Duodenal mucosa (tissue), 2 donors: ENCODE measurements at regions not wholly inside any gene's neighbourhood (a gene's known extent, or its start where the extent isn't known, plus 50 kb on each side); places are given as distances from the start of the nearest gene placed in this dataset.
"Not testable (repeated sequence)": the region's sequence is repeated elsewhere in the genome, so short reads cannot be mapped to it uniquely, and the experiment has no call there.

Source experiments
- H3K27ac ChIP-seq: one replicate; pipeline ENCODE4 v1.7.0; 2013; ENCODE audit warnings: low read depth, low read length
- H3K27me3 ChIP-seq, 2 donors: one replicate each; pipeline ENCODE4 v1.7.0; 2013; ENCODE audit warnings: low read length in 2 of 2, control low read depth in 1 of 2; ENCODE audit not compliant: insufficient read depth in 2 of 2, control insufficient read depth in 1 of 2
- H3K36me3 ChIP-seq, 2 donors: one replicate each; pipeline ENCODE4 v1.7.0; 2013; ENCODE audit warnings: low read length in 2 of 2, control low read depth in 1 of 2; ENCODE audit not compliant: insufficient read depth in 2 of 2, control insufficient read depth in 1 of 2
- H3K4me1 ChIP-seq, 2 donors: one replicate each; pipeline ENCODE4 v1.7.0; 2013; ENCODE audit warnings: low read length in 2 of 2, control low read depth in 1 of 2; ENCODE audit not compliant: insufficient read depth in 2 of 2, control insufficient read depth in 1 of 2
- H3K4me3 ChIP-seq, 2 donors: one replicate each; pipeline ENCODE4 v1.7.0; 2013; ENCODE audit warnings: low read length in 2 of 2, low read depth in 1 of 2
- H3K9ac ChIP-seq, 2 donors: one replicate each; pipeline ENCODE4 v1.7.0; 2013; ENCODE audit warnings: low read length in 2 of 2, low read depth in 1 of 2
- H3K9me3 ChIP-seq, 2 donors: one replicate each; pipeline ENCODE4 v1.7.0; 2013; ENCODE audit warnings: low read length in 2 of 2, control low read depth in 1 of 2; ENCODE audit not compliant: control insufficient read depth in 1 of 2

- H3K4me1 ChIP-seq, H3K36me3 ChIP-seq, H3K27me3 ChIP-seq, H3K9me3 ChIP-seq, H3K27ac ChIP-seq, H3K4me3 ChIP-seq, H3K9ac ChIP-seq: not testable (repeated sequence)
Observed at GRCh38 chr14:43296061-43296460, 1211.0 kb downstream of the FSCB start.

DNA sequence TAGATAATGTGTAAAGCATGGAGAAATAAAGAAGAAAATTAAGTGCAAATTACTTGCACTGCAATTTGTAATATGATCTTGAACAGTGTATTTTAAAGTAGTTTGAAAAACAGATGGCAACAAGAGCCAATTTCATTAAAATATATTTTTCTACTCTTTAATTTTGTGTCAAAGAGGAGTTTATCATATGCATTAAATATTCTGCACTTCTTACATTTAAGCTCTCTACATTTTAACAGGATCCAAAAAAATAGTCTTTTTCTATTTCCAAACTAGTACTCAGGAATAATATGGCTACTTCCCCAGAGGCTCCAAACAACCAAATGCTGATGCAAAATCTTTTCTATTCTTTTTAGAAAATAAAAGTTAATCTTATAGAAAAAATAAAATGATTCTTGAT lies 1221.5 kb downstream of the FSCB start:
- no peaks in the 10 kb centered on the region for H3K36me3 ChIP-seq
- no peak overlapping the region for H3K4me3 ChIP-seq
- H3K27me3 ChIP-seq, result no peaks in the 10 kb centered on the region
- H3K9me3 ChIP-seq, result peaks cover 10 to 15% of the 10 kb centered on the region in 2 donors
- H3K4me1 ChIP-seq, result no peaks in the 10 kb centered on the region
- no peak overlapping the region for H3K27ac ChIP-seq
- H3K9ac ChIP-seq, result no peak overlapping the region

- Histone ChIP-seq H3K36me3 (no peaks in the 10 kb centered on the region), H3K4me3 (no peak overlapping the region), H3K9ac (no peak overlapping the region), H3K27me3 (no peaks in the 10 kb centered on the region), H3K9me3 (peaks cover 0 to 9% of the 10 kb centered on the region in 2 donors), H3K27ac (no peak overlapping the region), H3K4me1 (no peaks in the 10 kb centered on the region)
Observed at GRCh38 chr14:43260056-43260455, 1247.0 kb downstream of the FSCB start.

GRCh38 chr14:43258396-43258795 lies 1248.7 kb downstream of the FSCB start:
- Histone ChIP-seq H3K36me3 (no peaks in the 10 kb centered on the region), H3K4me3 (no peak overlapping the region), H3K9ac (no peak overlapping the region), H3K4me1 (no peaks in the 10 kb centered on the region), H3K9me3 (peaks cover 0 to 9% of the 10 kb centered on the region in 2 donors), H3K27ac (no peak overlapping the region), H3K27me3 (no peaks in the 10 kb centered on the region)

GRCh38 chr14:43256996-43257395 lies 1250.1 kb downstream of the FSCB start:
- H3K9me3 ChIP-seq, result peaks cover 0 to 15% of the 10 kb centered on the region in 2 donors
- not testable (repeated sequence) for H3K36me3 ChIP-seq, H3K27ac ChIP-seq, H3K4me3 ChIP-seq, H3K27me3 ChIP-seq, H3K9ac ChIP-seq, H3K4me1 ChIP-seq

DNA sequence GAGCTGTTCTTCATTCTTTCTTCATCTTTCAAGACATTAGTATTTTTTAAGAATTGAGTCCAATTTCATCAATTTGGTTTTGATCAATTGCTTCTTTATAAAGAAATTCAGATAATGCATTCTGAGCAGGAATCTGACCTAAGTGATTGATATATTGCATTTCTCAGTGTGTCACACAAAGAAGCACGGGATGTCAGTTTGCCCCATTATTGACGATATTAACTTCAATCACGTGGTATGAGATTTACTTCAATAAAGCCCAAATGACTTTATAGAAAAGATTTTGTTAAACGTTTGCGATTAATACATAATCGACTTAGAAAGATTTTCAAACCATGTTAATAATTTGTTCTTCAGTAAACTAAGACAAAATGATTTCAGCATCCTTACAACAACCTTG lies 1254.2 kb downstream of the FSCB start:
- Histone ChIP-seq H3K4me1 (no peaks in the 10 kb centered on the region), H3K27me3 (no peaks in the 10 kb centered on the region), H3K36me3 (no peaks in the 10 kb centered on the region), H3K9ac (no peak overlapping the region), H3K4me3 (no peak overlapping the region), H3K9me3 (peaks cover 0 to 11% of the 10 kb centered on the region in 2 donors), H3K27ac (no peak overlapping the region)

GRCh38 chr14:43249591-43249990 lies 1257.5 kb downstream of the FSCB start:
- peaks cover 2 to 16% of the 10 kb centered on the region in 2 donors for H3K9me3 ChIP-seq
- no peaks in the 10 kb centered on the region for H3K36me3 ChIP-seq
- no peak overlapping the region for H3K9ac ChIP-seq
- no peaks in the 10 kb centered on the region for H3K27me3 ChIP-seq
- H3K4me3 ChIP-seq, result no peak overlapping the region
- H3K4me1 ChIP-seq, result no peaks in the 10 kb centered on the region
- H3K27ac ChIP-seq, result no peak overlapping the region

DNA sequence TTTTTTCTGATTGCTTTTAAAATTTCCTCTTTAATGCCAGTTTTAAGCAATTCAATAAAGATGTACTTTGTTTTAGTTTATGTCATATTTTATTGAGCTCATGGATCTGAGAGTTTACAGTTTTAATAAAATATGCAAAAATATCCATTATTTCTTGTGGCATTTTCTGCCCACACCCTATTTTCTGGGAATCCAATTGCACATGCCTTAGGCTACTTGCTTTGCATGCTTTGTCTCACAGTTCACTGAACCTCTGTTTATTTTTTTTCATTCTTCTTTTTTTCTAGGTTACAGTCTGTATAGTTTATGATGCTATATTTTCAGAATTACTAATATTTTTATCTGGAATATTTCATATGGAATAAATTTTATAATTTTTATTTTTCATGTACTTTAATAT lies 1258.0 kb downstream of the FSCB start:
- no peak overlapping the region for H3K4me3 ChIP-seq
- no peaks in the 10 kb centered on the region for H3K27me3 ChIP-seq
- no peak overlapping the region for H3K27ac ChIP-seq
- no peaks in the 10 kb centered on the region for H3K36me3 ChIP-seq
- H3K9ac ChIP-seq, result no peak overlapping the region
- no peaks in the 10 kb centered on the region for H3K4me1 ChIP-seq
- peaks cover 2 to 17% of the 10 kb centered on the region in 2 donors for H3K9me3 ChIP-seq

- H3K9me3 ChIP-seq, result peaks cover 2 to 15% of the 10 kb centered on the region in 2 donors
- H3K4me1 ChIP-seq, result no peaks in the 10 kb centered on the region
- no peak overlapping the region for H3K9ac ChIP-seq
- no peak overlapping the region for H3K4me3 ChIP-seq
- H3K27me3 ChIP-seq, result no peaks in the 10 kb centered on the region
- no peak overlapping the region for H3K27ac ChIP-seq
- no peaks in the 10 kb centered on the region for H3K36me3 ChIP-seq
Observed at GRCh38 chr14:43247877-43248276, 1259.2 kb downstream of the FSCB start.

- no peaks in the 10 kb centered on the region for H3K27me3 ChIP-seq
- H3K27ac ChIP-seq, result no peak overlapping the region
- H3K4me3 ChIP-seq, result no peak overlapping the region
- H3K9me3 ChIP-seq, result peaks cover 4 to 6% of the 10 kb centered on the region in 2 donors
- H3K4me1 ChIP-seq, result no peaks in the 10 kb centered on the region
- no peaks in the 10 kb centered on the region for H3K36me3 ChIP-seq
- no peak overlapping the region for H3K9ac ChIP-seq
Observed at GRCh38 chr14:43244142-43244625, 1262.9 kb downstream of the FSCB start.

- no peak overlapping the region for H3K9ac ChIP-seq
- no peaks in the 10 kb centered on the region for H3K4me1 ChIP-seq
- no peaks in the 10 kb centered on the region for H3K36me3 ChIP-seq
- no peaks in the 10 kb centered on the region for H3K27me3 ChIP-seq
- H3K27ac ChIP-seq, result no peak overlapping the region
- H3K4me3 ChIP-seq, result no peak overlapping the region
- H3K9me3 ChIP-seq, result peaks cover 4 to 10% of the 10 kb centered on the region in 2 donors
Observed at GRCh38 chr14:43243168-43243567, 1263.9 kb downstream of the FSCB start.
